HepG2 (cell line): ENCODE measurements at regions not wholly inside any gene's neighbourhood (a gene's known extent, or its start where the extent isn't known, plus 50 kb on each side); places are given as distances from the start of the nearest gene placed in this dataset.

Source experiments
- ATAC-seq: fragments of 200-7000 bp; cut with Tn5 transposase; 3 replicates; pipeline ENCODE4 v1.9.1; 2020; ENCODE audit warnings: mild to moderate bottlenecking, moderate library complexity
- BruUV-seq: library from RNA; stranded (reverse); fragments of 400-500 nt; replicated peaks from 2 replicates; lab custom pipeline; 2021; lab: Mats Ljungman, UMichigan
- CTCF ChIA-PET: fragments of 300-600 bp; formaldehyde crosslinking; extraction: SDS; loops from one replicate; lab custom pipeline; 2021; ENCODE audit warnings: low total read pairs, inconsistent platforms, low intra/inter-chr PET ratio; lab: Yijun Ruan, JAX
- POLR2A ChIA-PET: fragments of 350-600 bp; sonication (Branson Sonifier 250); formaldehyde crosslinking; loops from one replicate; lab custom pipeline; 2020; ENCODE audit warnings: antibody characterized with exemption, inconsistent platforms; lab: Yijun Ruan, JAX
- DNase-seq: peaks from one replicate; pipeline ENCODE4 v3.0.0-alpha.2; 2015; ENCODE audit warnings: low spot score
- FAIRE-seq: peaks from 3 replicates; lab custom pipeline; 2011; peaks lifted over from hg19 to GRCh38; lab: Jason Lieb, UNC
- H2AFZ ChIP-seq: one replicate; pipeline ENCODE4 v1.6.1; 2011; ENCODE audit warnings: low read length, inconsistent platforms
- H3K27ac ChIP-seq: fragments of 300-600 bp; 3 replicates; pipeline ENCODE4 v1.8.0; 2011; ENCODE audit warnings: mixed run types, mild to moderate bottlenecking, mixed read lengths, low read length, inconsistent platforms; ENCODE audit not compliant: insufficient read depth; ENCODE audit errors: extremely low read length
- H3K27me3 ChIP-seq, 2 experiments: fragments of 200-600 bp in 1 of 2; 2 replicates in 1 of 2; 3 replicates in 1 of 2; pipeline versions ENCODE4 v1.6.0 to v1.8.0; 2011; ENCODE audit warnings: low read length in 2 of 2, mild to moderate bottlenecking in 2 of 2, moderate library complexity in 2 of 2, inconsistent platforms in 1 of 2; ENCODE audit not compliant: insufficient read depth in 2 of 2, control insufficient read depth in 1 of 2
- H3K36me3 ChIP-seq, 2 experiments: fragments of 200-600 bp in 1 of 2; replicated peaks in 1 of 2; 2 replicates in 1 of 2; 3 replicates in 1 of 2; pipeline versions ENCODE4 v1.5.1 to v1.8.0; 2011; ENCODE audit warnings: low read length in 2 of 2, inconsistent platforms in 1 of 2; ENCODE audit not compliant: insufficient read depth in 2 of 2, control insufficient read depth in 1 of 2
- H3K4me1 ChIP-seq: 2 replicates; pipeline ENCODE4 v1.5.1; 2012; ENCODE audit warnings: low read length, inconsistent platforms; ENCODE audit not compliant: insufficient read depth
- H3K4me2 ChIP-seq: 2 replicates; pipeline ENCODE4 v1.6.0; 2011; ENCODE audit warnings: low read depth, low read length, inconsistent platforms
- H3K4me3 ChIP-seq, 3 experiments: fragments of 200-600 bp in 1 of 3; sonication (generic), shearing (Covaris generic) in 1 of 3; replicated peaks in 1 of 3; 2 replicates each; pipeline ENCODE4 v1.5.1; 2011 to 2016; ENCODE audit warnings: low read length in 3 of 3, inconsistent platforms in 2 of 3, low read depth in 2 of 3, mild to moderate bottlenecking in 2 of 3, control low read depth in 1 of 3, mixed read lengths in 1 of 3; ENCODE audit not compliant: insufficient read depth in 1 of 3
- H3K79me2 ChIP-seq: one replicate; pipeline ENCODE4 v1.6.1; 2011; ENCODE audit warnings: low read length, inconsistent platforms; ENCODE audit not compliant: insufficient read depth
- H3K9ac ChIP-seq: 2 replicates; pipeline ENCODE4 v1.6.0; 2011; ENCODE audit warnings: mild to moderate bottlenecking, low read depth, low read length, inconsistent platforms; ENCODE audit not compliant: insufficient read depth
- H3K9me3 ChIP-seq: 2 replicates; pipeline ENCODE4 v1.5.1; 2012; ENCODE audit warnings: mild to moderate bottlenecking, low read length
- H4K20me1 ChIP-seq: 2 replicates; pipeline ENCODE4 v1.6.0; 2011; ENCODE audit warnings: inconsistent platforms, mild to moderate bottlenecking, low read length, moderate library complexity; ENCODE audit not compliant: insufficient read depth
- HNF4A ChIP-seq: sonication (generic); formaldehyde crosslinking; IDR thresholded peaks from 2 replicates; pipeline ENCODE4 v1.4.0; 2020; ENCODE audit warnings: missing genetic modification reagents
- HNRNPUL1 ChIP-seq: fragments of 200-400 bp; formaldehyde crosslinking; IDR thresholded peaks from 2 replicates; pipeline ENCODE4 v1.6.1; 2017; ENCODE audit warnings: low read depth, mild to moderate bottlenecking, low read length, moderate library complexity
- MEF2D ChIP-seq: sonication (generic); formaldehyde crosslinking; IDR thresholded peaks from 2 replicates; pipeline ENCODE4 v1.5.1; 2020; ENCODE audit warnings: mild to moderate bottlenecking, missing genetic modification reagents
- NFRKB ChIP-seq: fragments of 450-650 bp; IDR thresholded peaks from 2 replicates; pipeline ENCODE4 v1.6.1; 2017
- SIX4 ChIP-seq: sonication (generic); formaldehyde crosslinking; IDR thresholded peaks from 2 replicates; pipeline ENCODE4 v1.4.0; 2020; ENCODE audit warnings: missing genetic modification reagents
- ZBTB7B ChIP-seq: sonication (generic); formaldehyde crosslinking; IDR thresholded peaks from 2 replicates; pipeline ENCODE4 v1.4.0; 2020; ENCODE audit warnings: missing genetic modification reagents
- ZFYVE20 ChIP-seq: sonication (generic); formaldehyde crosslinking; IDR thresholded peaks from 2 replicates; pipeline ENCODE4 v1.8.0; 2023; ENCODE audit warnings: low read depth, mild to moderate bottlenecking, moderate library complexity, missing genetic modification reagents, borderline replicate concordance
- ZMYM2 ChIP-seq: sonication (generic); formaldehyde crosslinking; IDR thresholded peaks from 2 replicates; pipeline ENCODE4 v1.8.0; 2022; ENCODE audit warnings: mild to moderate bottlenecking, missing genetic modification reagents
- ZNF343 ChIP-seq: sonication (generic); formaldehyde crosslinking; IDR thresholded peaks from 2 replicates; pipeline ENCODE4 v1.4.0; 2020; ENCODE audit warnings: mild to moderate bottlenecking, missing genetic modification reagents
- ZNF761 ChIP-seq: sonication (generic); formaldehyde crosslinking; conservative IDR thresholded peaks from 2 replicates; pipeline ENCODE4 v1.4.0; 2020; ENCODE audit warnings: mild to moderate bottlenecking, missing genetic modification reagents
- WGBS: methylation state at CpG from one replicate; pipeline ENCODE4 v1.1.6; 2017; ENCODE audit warnings: low lambda C conversion rate; 5-methylcytosine and 5-hydroxymethylcytosine counted together
- in situ Hi-C: cut with HindIII; loops from 2 replicates; pipeline ENCODE4 v1.10.0; 2017; ENCODE audit warnings: low pct_unique_long_range_greater_than_20kb; ENCODE audit not compliant: extremely low pct_ligation_motif_present
- intact Hi-C: fragments of 100-400 bp; cut with micrococcal nuclease; formaldehyde crosslinking; loops from one replicate; pipeline ENCODE4 v1.10.0; 2022; ENCODE audit not compliant: unreplicated experiment
- TF ChIP-seq, protein P1 (sequence below): sonication (generic); formaldehyde crosslinking; IDR thresholded peaks from 2 replicates; pipeline ENCODE4 v1.4.0; 2020; ENCODE audit warnings: missing genetic modification reagents
- TF ChIP-seq, protein P2 (sequence below): sonication (generic); formaldehyde crosslinking; IDR thresholded peaks from 2 replicates; pipeline ENCODE4 v1.5.1; 2020; ENCODE audit warnings: mild to moderate bottlenecking, missing genetic modification reagents, moderate library complexity
- TF ChIP-seq, protein P3 (sequence below): sonication (generic); formaldehyde crosslinking; IDR thresholded peaks from 2 replicates; pipeline ENCODE4 v1.5.0; 2020; ENCODE audit warnings: mild to moderate bottlenecking, missing genetic modification reagents

- ChIA-PET POLR2A (no interaction called here), CTCF (no interaction called here)
- Histone ChIP-seq H3K9me3 (peaks cover 77% of the 10 kb centered on the region), H3K4me2 (no peak overlapping the region), H2AFZ (no peak overlapping the region), H3K27me3 (no peaks in the 10 kb centered on the region), H4K20me1 (no peaks in the 10 kb centered on the region), H3K4me1 (no peaks in the 10 kb centered on the region), H3K4me3 (no peak overlapping the region), H3K27ac (no peak overlapping the region), H3K36me3 (no peaks in the 10 kb centered on the region), H3K79me2 (no peaks in the 10 kb centered on the region), H3K9ac (no peak overlapping the region)
- DNase-seq (no peak), ATAC-seq (no peak), FAIRE-seq (no peak)
- TF ChIP-seq ZNF761 (CRISPR knock-in tag): no peak
- TF ChIP-seq ZFYVE20 (CRISPR knock-in tag): no peak
- TF ChIP-seq ZMYM2: no peak
- intact Hi-C loops: no loop called here
- BruUV-seq: no TSS peak
- in situ Hi-C loops: no loop called here
Observed at GRCh38 chr4:11264346-11264745, 164.3 kb downstream of the HS3ST1 start.

GRCh38 chr4:11263208-11263607 is 165.5 kb downstream of the HS3ST1 start:
- Histone ChIP-seq H3K4me2 (no peak overlapping the region), H3K27me3 (no peaks in the 10 kb centered on the region), H3K4me1 (no peaks in the 10 kb centered on the region), H3K36me3 (no peaks in the 10 kb centered on the region), H3K79me2 (no peaks in the 10 kb centered on the region), H4K20me1 (no peaks in the 10 kb centered on the region), H3K9ac (no peak overlapping the region), H3K4me3 (no peak overlapping the region), H2AFZ (no peak overlapping the region), H3K9me3 (peaks cover 85% of the 10 kb centered on the region), H3K27ac (no peak overlapping the region)
- no peak for DNase-seq
- ChIA-PET POLR2A (no interaction called here), CTCF (no interaction called here)
- FAIRE-seq: no peak
- TF ChIP-seq, protein P1, sequence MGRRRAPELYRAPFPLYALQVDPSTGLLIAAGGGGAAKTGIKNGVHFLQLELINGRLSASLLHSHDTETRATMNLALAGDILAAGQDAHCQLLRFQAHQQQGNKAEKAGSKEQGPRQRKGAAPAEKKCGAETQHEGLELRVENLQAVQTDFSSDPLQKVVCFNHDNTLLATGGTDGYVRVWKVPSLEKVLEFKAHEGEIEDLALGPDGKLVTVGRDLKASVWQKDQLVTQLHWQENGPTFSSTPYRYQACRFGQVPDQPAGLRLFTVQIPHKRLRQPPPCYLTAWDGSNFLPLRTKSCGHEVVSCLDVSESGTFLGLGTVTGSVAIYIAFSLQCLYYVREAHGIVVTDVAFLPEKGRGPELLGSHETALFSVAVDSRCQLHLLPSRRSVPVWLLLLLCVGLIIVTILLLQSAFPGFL: no peak
- no peak for TF ChIP-seq SIX4 (CRISPR knock-in tag)
- TF ChIP-seq HNRNPUL1: no peak
- no peak for TF ChIP-seq ZNF343 (CRISPR knock-in tag)
- no peak for TF ChIP-seq MEF2D (CRISPR knock-in tag)
- no peak for TF ChIP-seq NFRKB
- TF ChIP-seq, protein P2, sequence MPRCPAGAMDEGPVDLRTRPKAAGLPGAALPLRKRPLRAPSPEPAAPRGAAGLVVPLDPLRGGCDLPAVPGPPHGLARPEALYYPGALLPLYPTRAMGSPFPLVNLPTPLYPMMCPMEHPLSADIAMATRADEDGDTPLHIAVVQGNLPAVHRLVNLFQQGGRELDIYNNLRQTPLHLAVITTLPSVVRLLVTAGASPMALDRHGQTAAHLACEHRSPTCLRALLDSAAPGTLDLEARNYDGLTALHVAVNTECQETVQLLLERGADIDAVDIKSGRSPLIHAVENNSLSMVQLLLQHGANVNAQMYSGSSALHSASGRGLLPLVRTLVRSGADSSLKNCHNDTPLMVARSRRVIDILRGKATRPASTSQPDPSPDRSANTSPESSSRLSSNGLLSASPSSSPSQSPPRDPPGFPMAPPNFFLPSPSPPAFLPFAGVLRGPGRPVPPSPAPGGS (CRISPR knock-in tag): no peak
- no peak for TF ChIP-seq ZBTB7B (CRISPR knock-in tag)
- TF ChIP-seq, protein P3, sequence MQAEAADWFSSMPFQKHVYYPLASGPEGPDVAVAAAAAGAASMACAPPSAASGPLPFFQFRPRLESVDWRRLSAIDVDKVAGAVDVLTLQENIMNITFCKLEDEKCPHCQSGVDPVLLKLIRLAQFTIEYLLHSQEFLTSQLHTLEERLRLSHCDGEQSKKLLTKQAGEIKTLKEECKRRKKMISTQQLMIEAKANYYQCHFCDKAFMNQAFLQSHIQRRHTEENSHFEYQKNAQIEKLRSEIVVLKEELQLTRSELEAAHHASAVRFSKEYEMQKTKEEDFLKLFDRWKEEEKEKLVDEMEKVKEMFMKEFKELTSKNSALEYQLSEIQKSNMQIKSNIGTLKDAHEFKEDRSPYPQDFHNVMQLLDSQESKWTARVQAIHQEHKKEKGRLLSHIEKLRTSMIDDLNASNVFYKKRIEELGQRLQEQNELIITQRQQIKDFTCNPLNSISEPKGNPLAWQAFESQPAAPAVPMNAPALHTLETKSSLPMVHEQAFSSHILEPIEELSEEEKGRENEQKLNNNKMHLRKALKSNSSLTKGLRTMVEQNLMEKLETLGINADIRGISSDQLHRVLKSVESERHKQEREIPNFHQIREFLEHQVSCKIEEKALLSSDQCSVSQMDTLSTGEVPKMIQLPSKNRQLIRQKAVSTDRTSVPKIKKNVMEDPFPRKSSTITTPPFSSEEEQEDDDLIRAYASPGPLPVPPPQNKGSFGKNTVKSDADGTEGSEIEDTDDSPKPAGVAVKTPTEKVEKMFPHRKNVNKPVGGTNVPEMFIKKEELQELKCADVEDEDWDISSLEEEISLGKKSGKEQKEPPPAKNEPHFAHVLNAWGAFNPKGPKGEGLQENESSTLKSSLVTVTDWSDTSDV (CRISPR knock-in tag): no peak
- no peak for TF ChIP-seq HNF4A (CRISPR knock-in tag)
- intact Hi-C loops: no loop called here
- in situ Hi-C loops: no loop called here
- WGBS: 23% methylated on average over 1 of the region's 1 CpG
- BruUV-seq: no TSS peak
- no peak for ATAC-seq
